NT2/D1 (cell line): ENCODE measurements at regions not wholly inside any gene's neighbourhood (a gene's known extent, or its start where the extent isn't known, plus 50 kb on each side); places are given as distances from the start of the nearest gene placed in this dataset.

Source experiments
- YY1 ChIP-seq: IDR thresholded peaks from 2 replicates; pipeline ENCODE4 v1.6.1; 2011; ENCODE audit not compliant: insufficient read length, insufficient read depth
- ZNF274 ChIP-seq: IDR thresholded peaks from 2 replicates; pipeline ENCODE4 v1.6.1; 2011; ENCODE audit warnings: mild to moderate bottlenecking, low read depth, low read length

GRCh38 chr2:49715597-49715996, 561.3 kb upstream of the FSHR start:
- TF ChIP-seq YY1 (no peak), ZNF274 (no peak)
